Thyroid gland (tissue), 4 donors: ENCODE measurements at regions not wholly inside any gene's neighbourhood (a gene's known extent, or its start where the extent isn't known, plus 50 kb on each side); places are given as distances from the start of the nearest gene placed in this dataset.

Experiments
- DNase-seq, 2 donors: peaks; one replicate each; pipeline ENCODE4 v3.0.0-alpha.2; 2019
- H3K27ac ChIP-seq, 3 donors: fragments of 200-600 bp; sonication (generic); 1 replicate in 2 of 3; 2 replicates in 1 of 3; pipeline ENCODE4 v1.5.1; 2016 to 2019; ENCODE audit warnings: mild to moderate bottlenecking in 1 of 3, moderate library complexity in 1 of 3
- H3K27me3 ChIP-seq: fragments of 200-600 bp; sonication (generic); one replicate; pipeline ENCODE4 v1.5.1; 2019
- H3K36me3 ChIP-seq, 2 donors: fragments of 200-600 bp; sonication (generic); one replicate each; pipeline ENCODE4 v1.5.1; 2016 to 2019
- H3K4me1 ChIP-seq, 2 donors: fragments of 200-600 bp; sonication (generic); one replicate each; pipeline ENCODE4 v1.5.1; 2017 to 2019
- H3K4me3 ChIP-seq, 3 donors: fragments of 200-600 bp; sonication (generic); replicated peaks in 1 of 3; 1 replicate in 2 of 3; 2 replicates in 1 of 3; pipeline ENCODE4 v1.5.1; 2016; ENCODE audit warnings: mild to moderate bottlenecking in 1 of 3
- H3K9me3 ChIP-seq: fragments of 200-600 bp; sonication (generic); one replicate; pipeline ENCODE4 v1.5.1; 2017
- CTCF ChIP-seq, 6 experiments: fragments of 200-600 bp in 3 of 6; fragments of 450-650 bp in 3 of 6; sonication (generic) in 3 of 6; IDR thresholded peaks; one replicate each; pipeline ENCODE4 v1.5.1; 2016 to 2019; ENCODE audit warnings: antibody characterized with exemption in 6 of 6, mild to moderate bottlenecking in 2 of 6, inconsistent platforms in 1 of 6, moderate library complexity in 1 of 6
- POLR2A ChIP-seq, 2 donors: fragments of 450-650 bp; IDR thresholded peaks; one replicate each; pipeline ENCODE4 v1.6.1; 2017; ENCODE audit warnings: antibody characterized with exemption in 2 of 2, mild to moderate bottlenecking in 2 of 2, moderate library complexity in 1 of 2
- WGBS, 2 donors: methylation state at CpG; one replicate each; pipeline ENCODE4 v1.1.5; 2017; 5-methylcytosine and 5-hydroxymethylcytosine counted together
- intact Hi-C: fragments of 100-400 bp; cut with DNase I; formaldehyde crosslinking; loops from one replicate; pipeline ENCODE4 v1.15.1; 2023

DNA sequence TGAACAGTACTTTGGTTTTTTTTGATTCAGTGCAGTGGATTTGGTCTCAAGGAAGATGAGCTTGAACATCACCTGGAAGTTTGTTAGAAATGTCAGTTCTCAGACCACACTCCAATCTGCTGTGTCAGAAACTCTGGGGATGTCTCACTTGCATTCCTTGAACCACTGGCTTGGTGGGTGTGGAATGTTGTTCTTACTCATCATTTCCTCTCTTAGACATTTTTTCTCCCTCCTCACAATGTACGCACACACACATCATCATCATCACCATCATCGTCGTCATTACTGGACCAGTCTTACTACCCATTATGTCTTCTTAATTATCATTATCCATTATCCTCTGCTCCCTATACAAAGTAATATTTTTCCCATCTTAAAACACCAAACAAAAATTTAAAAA lies 91.9 kb upstream of the KCNK2 start:
- Histone ChIP-seq H3K27me3 (no peaks in the 10 kb centered on the region), H3K4me3 (no peak overlapping the region), H3K9me3 (no peaks in the 10 kb centered on the region), H3K4me1 (peaks cover 0 to 8% of the 10 kb centered on the region in 2 donors), H3K36me3 (no peaks in the 10 kb centered on the region), H3K27ac (no peak overlapping the region)
- WGBS, 2 donors = 96 to 97% methylated on average over 3 of the region's 3 CpGs
- DNase-seq = no peak
- intact Hi-C loops = no loop called here
- no peak for TF ChIP-seq POLR2A (IDR thresholded peaks at IDR 0.05)
- no peak for TF ChIP-seq CTCF (IDR thresholded peaks at IDR 0.05)

DNA sequence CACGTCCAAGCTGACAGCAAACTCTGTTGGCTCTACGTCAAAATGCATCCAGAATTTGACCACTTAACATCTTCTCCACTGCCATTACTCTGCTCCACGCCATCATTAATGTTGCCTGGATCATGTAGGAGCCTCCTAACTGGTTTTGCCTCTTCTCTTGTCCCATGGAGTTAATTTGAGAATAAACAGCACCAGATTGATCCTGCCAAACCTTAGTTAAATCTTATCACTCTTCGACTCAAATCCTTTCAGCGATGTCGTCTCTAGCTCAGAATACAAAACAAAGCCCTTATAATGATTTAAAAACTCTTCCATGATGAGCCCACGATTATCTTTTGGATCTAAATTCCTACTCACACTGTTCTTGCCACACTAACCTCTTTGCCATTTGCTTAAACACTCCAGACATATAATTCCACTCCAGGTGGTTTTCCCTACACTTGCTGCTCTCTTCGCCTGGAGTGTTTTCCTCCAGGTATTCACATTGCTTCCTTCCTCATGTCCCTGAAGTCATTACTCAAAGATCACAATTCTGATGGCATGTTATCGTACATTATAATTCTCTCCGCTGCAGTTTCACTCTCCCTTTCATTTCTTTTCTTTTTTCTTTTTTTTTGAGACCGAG lies 90.7 kb upstream of the KCNK2 start:
- TF ChIP-seq POLR2A (IDR thresholded peaks at IDR 0.05) = no peak
- TF ChIP-seq CTCF (IDR thresholded peaks at IDR 0.05) = no peak
- DNase-seq = no peak
- no peak overlapping the region for H3K27ac ChIP-seq
- H3K9me3 ChIP-seq = no peaks in the 10 kb centered on the region
- H3K27me3 ChIP-seq = no peaks in the 10 kb centered on the region
- H3K4me1 ChIP-seq = peaks cover 0 to 6% of the 10 kb centered on the region in 2 donors
- H3K36me3 ChIP-seq = no peaks in the 10 kb centered on the region
- intact Hi-C loops = no loop called here
- WGBS, 2 donors = 81 to 83% methylated on average over 11 of the region's 11 CpGs
- no peak overlapping the region for H3K4me3 ChIP-seq

DNA sequence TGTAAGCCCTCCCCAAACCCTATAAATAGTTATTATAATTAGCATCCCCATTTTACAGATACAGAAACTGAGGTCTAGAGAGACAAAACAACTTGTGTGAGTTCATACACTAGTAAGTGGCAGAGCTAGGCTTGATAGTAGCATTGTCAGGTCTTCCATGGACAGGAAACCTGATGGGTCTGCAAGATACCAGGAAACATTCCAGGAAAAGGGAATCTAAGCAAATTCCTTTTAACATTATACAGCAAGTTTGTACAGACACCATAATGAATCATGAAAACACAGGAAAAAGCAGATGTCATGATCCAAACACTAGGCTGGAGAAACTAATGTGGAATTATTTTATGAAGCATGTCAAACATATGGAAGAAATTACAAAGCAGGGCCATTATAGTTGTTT lies 89.1 kb upstream of the KCNK2 start:
- no peaks in the 10 kb centered on the region for H3K4me1 ChIP-seq
- H3K9me3 ChIP-seq = no peaks in the 10 kb centered on the region
- H3K36me3 ChIP-seq = no peaks in the 10 kb centered on the region
- DNase-seq = no peak
- H3K4me3 ChIP-seq = no peak overlapping the region
- H3K27ac ChIP-seq = no peak overlapping the region
- H3K27me3 ChIP-seq = no peaks in the 10 kb centered on the region
- TF ChIP-seq CTCF (IDR thresholded peaks at IDR 0.05) (no peak), POLR2A (IDR thresholded peaks at IDR 0.05) (no peak)
- intact Hi-C loops = no loop called here

GRCh38 chr1:214997685-214998084 lies 84.9 kb upstream of the KCNK2 start:
- no peaks in the 10 kb centered on the region for H3K36me3 ChIP-seq
- no peak overlapping the region for H3K27ac ChIP-seq
- no peak overlapping the region for H3K4me3 ChIP-seq
- no peaks in the 10 kb centered on the region for H3K27me3 ChIP-seq
- intact Hi-C loops = no loop called here
- no peak for DNase-seq
- H3K9me3 ChIP-seq = no peaks in the 10 kb centered on the region
- no peaks in the 10 kb centered on the region for H3K4me1 ChIP-seq
- 94 to 96% methylated on average over 3 of the region's 3 CpGs for WGBS, 2 donors
- TF ChIP-seq POLR2A (IDR thresholded peaks at IDR 0.05) (no peak), CTCF (IDR thresholded peaks at IDR 0.05) (no peak)

GRCh38 chr1:215001419-215002021 lies 81.0 kb upstream of the KCNK2 start:
- no peak overlapping the region for H3K27ac ChIP-seq
- TF ChIP-seq CTCF (IDR thresholded peaks at IDR 0.05) (no peak), POLR2A (IDR thresholded peaks at IDR 0.05) (no peak)
- no peak for DNase-seq
- H3K27me3 ChIP-seq = no peaks in the 10 kb centered on the region
- no peak overlapping the region for H3K4me3 ChIP-seq
- H3K9me3 ChIP-seq = no peaks in the 10 kb centered on the region
- 94% methylated on average over 4 of the region's 4 CpGs for WGBS, 2 donors
- intact Hi-C loops = no loop called here
- no peaks in the 10 kb centered on the region for H3K36me3 ChIP-seq
- H3K4me1 ChIP-seq = peaks cover 6 to 7% of the 10 kb centered on the region in 2 donors
